Type B pancreatic cell (in vitro differentiated cells): ENCODE measurements at regions not wholly inside any gene's neighbourhood (a gene's known extent, or its start where the extent isn't known, plus 50 kb on each side); places are given as distances from the start of the nearest gene placed in this dataset.

ENCODE experiments used
- DNase-seq: peaks from one replicate; pipeline ENCODE4 v3.0.0; 2021; ENCODE audit warnings: mixed read lengths; ENCODE audit not compliant: unreplicated experiment; ENCODE audit errors: extremely low spot score
- H3K27ac Mint-ChIP-seq: 2 replicates; pipeline ENCODE4 v1.8.0; 2021; ENCODE audit warnings: mild to moderate bottlenecking, mixed read lengths
- H3K27me3 Mint-ChIP-seq: 2 replicates; pipeline ENCODE4 v1.8.0; 2021; ENCODE audit warnings: mixed read lengths
- H3K36me3 Mint-ChIP-seq: 2 replicates; pipeline ENCODE4 v1.8.0; 2021; ENCODE audit warnings: mixed read lengths
- H3K4me1 Mint-ChIP-seq: one replicate; pipeline ENCODE4 v1.8.0; 2021; ENCODE audit warnings: mixed read lengths; ENCODE audit not compliant: unreplicated experiment
- H3K4me3 Mint-ChIP-seq: 2 replicates; pipeline ENCODE4 v1.8.0; 2021; ENCODE audit warnings: mild to moderate bottlenecking, mixed read lengths
- H3K9me3 Mint-ChIP-seq: 2 replicates; pipeline ENCODE4 v1.8.0; 2021; ENCODE audit warnings: mixed read lengths
- CTCF ChIP-seq: fragments of 200-600 bp; sonication (generic); conservative IDR thresholded peaks from 2 replicates; pipeline ENCODE4 v1.5.0; 2021; ENCODE audit warnings: antibody characterized with exemption, mild to moderate bottlenecking

DNA sequence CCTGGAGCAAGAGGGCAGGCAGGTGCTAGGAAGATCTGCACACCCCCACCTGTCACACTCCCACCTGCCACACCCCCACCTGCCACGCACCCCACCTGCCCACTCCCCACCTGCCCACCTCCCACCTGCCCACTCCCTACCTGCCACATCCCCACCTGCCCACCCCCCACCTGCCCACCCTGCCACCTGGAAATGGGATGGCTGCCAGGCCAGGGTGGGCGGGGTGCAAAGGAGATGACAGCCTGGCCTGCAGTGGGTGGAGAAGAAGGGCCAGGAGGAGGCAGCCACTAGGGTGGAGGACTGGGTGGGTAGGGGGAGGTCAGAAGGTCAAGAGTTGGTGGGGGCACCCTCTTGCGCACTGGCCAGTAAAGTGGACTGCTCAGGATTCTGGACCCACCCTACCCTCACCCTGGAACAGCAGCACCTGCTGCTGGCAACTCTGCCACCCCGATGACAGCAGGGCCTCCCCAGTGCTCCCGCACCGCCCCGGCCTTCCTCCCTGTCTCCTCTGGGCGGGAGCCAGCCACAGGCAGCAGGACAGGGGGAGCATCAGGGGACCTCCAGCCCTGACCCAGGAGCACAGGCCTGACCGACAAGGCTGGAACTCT lies 66.8 kb upstream of the NKX1-1 start:
- Mint-ChIP-seq H3K27me3 (peaks cover 3% of the 10 kb centered on the region), H3K36me3 (no peaks in the 10 kb centered on the region), H3K4me3 (no peak overlapping the region), H3K4me1 (no peaks in the 10 kb centered on the region), H3K9me3 (peaks cover 5% of the 10 kb centered on the region), H3K27ac (no peak overlapping the region)
- no peak for TF ChIP-seq CTCF
- DNase-seq = peak; percentile 56

GRCh38 chr4:1472148-1472797 lies 66.0 kb upstream of the NKX1-1 start:
- TF ChIP-seq CTCF = no peak
- Mint-ChIP-seq H3K4me3 (no peak overlapping the region), H3K9me3 (peaks cover 12% of the 10 kb centered on the region), H3K4me1 (no peaks in the 10 kb centered on the region), H3K36me3 (no peaks in the 10 kb centered on the region), H3K27me3 (peaks cover 3% of the 10 kb centered on the region), H3K27ac (no peak overlapping the region)
- DNase-seq = peak; percentile 69

- no peak for TF ChIP-seq CTCF
- no peak for DNase-seq
- H3K27me3 Mint-ChIP-seq = peaks cover 3% of the 10 kb centered on the region
- H3K4me1 Mint-ChIP-seq = no peaks in the 10 kb centered on the region
- peaks cover 13% of the 10 kb centered on the region for H3K9me3 Mint-ChIP-seq
- H3K4me3 Mint-ChIP-seq = no peak overlapping the region
- no peaks in the 10 kb centered on the region for H3K36me3 Mint-ChIP-seq
- H3K27ac Mint-ChIP-seq = no peak overlapping the region
These were observed 65.4 kb upstream of the NKX1-1 start for GRCh38 chr4:1471443-1472147.

DNA sequence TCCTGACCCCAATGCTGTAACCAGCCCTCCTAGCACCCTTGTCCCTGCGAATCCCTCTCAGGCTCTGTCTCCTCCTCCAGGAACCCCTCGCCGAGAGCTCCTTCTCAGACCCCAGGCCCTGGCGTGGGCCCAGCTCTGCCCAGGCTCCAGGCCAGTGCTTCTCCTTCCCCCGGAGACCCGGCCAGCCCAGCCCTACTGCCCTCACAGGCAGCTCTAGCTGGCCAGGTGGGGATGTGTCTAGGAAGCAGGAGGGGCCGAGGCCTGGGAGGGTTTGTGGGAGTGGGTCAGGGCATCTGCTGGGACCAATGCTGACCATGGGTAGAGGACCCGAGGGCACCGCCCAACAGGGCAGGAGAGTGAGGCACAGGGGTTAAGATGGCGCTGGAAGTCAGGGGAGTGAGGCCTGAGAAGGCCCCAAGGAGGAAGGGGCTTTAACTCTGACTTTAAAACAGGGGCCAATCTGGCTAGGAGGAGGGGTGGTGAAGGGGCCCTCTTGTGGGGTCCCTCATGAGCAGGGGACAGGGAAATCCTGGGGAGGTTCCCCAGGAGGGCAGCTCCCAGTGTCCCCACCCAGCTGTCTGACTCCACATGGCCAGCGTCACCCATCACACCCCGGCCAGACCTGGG lies 64.7 kb upstream of the NKX1-1 start:
- Mint-ChIP-seq H3K4me3 (no peak overlapping the region), H3K27ac (no peak overlapping the region), H3K4me1 (no peaks in the 10 kb centered on the region), H3K9me3 (peaks cover 13% of the 10 kb centered on the region), H3K36me3 (no peaks in the 10 kb centered on the region), H3K27me3 (peaks cover 3% of the 10 kb centered on the region)
- no peak for TF ChIP-seq CTCF
- DNase-seq = no peak

DNA sequence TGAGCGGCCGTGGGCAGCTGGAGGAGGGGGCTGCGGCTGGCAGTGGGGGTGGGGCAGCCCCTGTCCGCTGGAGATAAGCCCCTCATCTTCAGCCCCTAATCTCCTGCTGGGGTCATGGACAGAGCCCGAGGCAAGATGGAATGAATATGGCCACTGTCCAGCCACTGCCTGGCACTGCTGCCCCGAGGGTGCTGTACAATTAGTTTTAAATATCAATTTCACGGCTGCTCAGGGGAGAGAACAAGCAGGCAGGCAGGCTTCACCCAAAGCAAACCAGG lies 64.1 kb upstream of the NKX1-1 start:
- no peak for TF ChIP-seq CTCF
- Mint-ChIP-seq H3K4me3 (no peak overlapping the region), H3K4me1 (no peaks in the 10 kb centered on the region), H3K27me3 (peaks cover 3% of the 10 kb centered on the region), H3K36me3 (no peaks in the 10 kb centered on the region), H3K9me3 (peaks cover 13% of the 10 kb centered on the region), H3K27ac (no peak overlapping the region)
- no peak for DNase-seq
